HCT116 (cell line): ENCODE measurements at regions not wholly inside any gene's neighbourhood (a gene's known extent, or its start where the extent isn't known, plus 50 kb on each side); places are given as distances from the start of the nearest gene placed in this dataset.

ENCODE experiments used
- ATAC-seq: fragments of 200-7000 bp; cut with Tn5 transposase; 2 replicates; pipeline ENCODE4 v1.9.1; 2020; ENCODE audit warnings: mild to moderate bottlenecking, moderate library complexity
- BruUV-seq: library from RNA; stranded (reverse); fragments of 400-500 nt; replicated peaks from 2 replicates; lab custom pipeline; 2021; lab: Mats Ljungman, UMichigan
- CTCF ChIA-PET: fragments of 300-600 bp; sonication (Branson Sonifier 250); formaldehyde crosslinking; loops from one replicate; lab custom pipeline; 2021; ENCODE audit warnings: antibody characterized with exemption; lab: Charles Lee
- POLR2A ChIA-PET: fragments of 300-600, 350-600 bp; sonication (Branson Sonifier 250); formaldehyde crosslinking; loops from one replicate; lab custom pipeline; 2021; ENCODE audit warnings: antibody characterized with exemption; lab: Charles Lee
- RAD21 ChIA-PET, 2 experiments: fragments of 300-600 bp; sonication (Branson Sonifier 250); formaldehyde crosslinking; loops; one replicate each; lab custom pipeline; 2023; ENCODE audit warnings: low total read pairs in 2 of 2; ENCODE audit not compliant: uncharacterized antibody in 2 of 2, unreplicated experiment in 2 of 2, low non-redundant PET in 1 of 2; lab: Charles Lee
- DNase-seq: peaks from one replicate; pipeline ENCODE4 v3.0.0-alpha.2; 2010; ENCODE audit warnings: low read depth, low spot score
- H2AFZ ChIP-seq: fragments of 200-600 bp; shearing (Covaris generic), sonication (generic); 2 replicates; pipeline ENCODE4 v1.6.1; 2017; ENCODE audit warnings: low read depth, mixed run types, mixed read lengths, antibody characterized with exemption, low read length; ENCODE audit not compliant: poor library complexity, severe bottlenecking
- H3K27ac ChIP-seq: 2 replicates; pipeline ENCODE4 v1.5.1; 2012; ENCODE audit warnings: low read depth, low read length
- H3K27me3 ChIP-seq: fragments of 200-600 bp; sonication (generic); 2 replicates; pipeline ENCODE4 v1.6.1; 2016; ENCODE audit warnings: mixed run types, low read length, mixed read lengths; ENCODE audit not compliant: insufficient read depth
- H3K36me3 ChIP-seq, 2 experiments: fragments of 200-500 bp in 1 of 2; fragments of 200-600 bp in 1 of 2; sonication (Bioruptor generic) in 1 of 2; sonication (generic) in 1 of 2; 2 replicates each; pipeline versions ENCODE4 v1.5.1 to v1.6.1; 2014 to 2016; ENCODE audit warnings: low read length in 2 of 2, inconsistent platforms in 1 of 2, mixed read lengths in 1 of 2, mixed run types in 1 of 2; ENCODE audit not compliant: insufficient read depth in 2 of 2, control insufficient read depth in 1 of 2
- H3K4me1 ChIP-seq, 2 experiments: fragments of 200-600 bp in 1 of 2; sonication (generic) in 1 of 2; 2 replicates each; pipeline versions ENCODE4 v1.5.1 to v1.6.1; 2012 to 2017; ENCODE audit warnings: low read length in 2 of 2, inconsistent platforms in 1 of 2, mild to moderate bottlenecking in 1 of 2, mixed read lengths in 1 of 2, mixed run types in 1 of 2, moderate library complexity in 1 of 2; ENCODE audit not compliant: insufficient read depth in 2 of 2, control insufficient read depth in 1 of 2
- H3K4me2 ChIP-seq: fragments of 200-600 bp; sonication (generic); 2 replicates; pipeline ENCODE4 v1.6.1; 2017; ENCODE audit warnings: mixed run types, low read length, mixed read lengths
- H3K4me3 ChIP-seq, 2 experiments: fragments of 200-600 bp in 1 of 2; sonication (generic) in 1 of 2; replicated peaks in 1 of 2; 2 replicates each; pipeline ENCODE4 v1.5.1; 2011 to 2016; ENCODE audit warnings: low read length in 2 of 2, control low read depth in 1 of 2, low read depth in 1 of 2, mild to moderate bottlenecking in 1 of 2, mixed read lengths in 1 of 2, mixed run types in 1 of 2
- H3K79me2 ChIP-seq: fragments of 200-600 bp; sonication (generic); 2 replicates; pipeline ENCODE4 v1.6.1; 2017; ENCODE audit warnings: mild to moderate bottlenecking, mixed run types, low read length, moderate library complexity, mixed read lengths; ENCODE audit not compliant: insufficient read depth
- H3K9ac ChIP-seq: fragments of 200-600 bp; sonication (generic); 2 replicates; pipeline ENCODE4 v1.6.1; 2016; ENCODE audit warnings: low read length, mixed read lengths
- H3K9me2 ChIP-seq: fragments of 200-600 bp; sonication (generic), shearing (Covaris generic); 2 replicates; pipeline ENCODE4 v1.6.1; 2017; ENCODE audit warnings: mixed run types, mild to moderate bottlenecking, moderate library complexity; ENCODE audit not compliant: insufficient read depth
- H3K9me3 ChIP-seq, 2 experiments: fragments of 200-500 bp in 1 of 2; fragments of 200-600 bp in 1 of 2; sonication (Bioruptor generic) in 1 of 2; sonication (generic) in 1 of 2; 2 replicates each; pipeline ENCODE4 v1.6.1; 2014 to 2017; ENCODE audit warnings: low read length in 2 of 2, mixed read lengths in 2 of 2, inconsistent platforms in 1 of 2, low read depth in 1 of 2, mild to moderate bottlenecking in 1 of 2, mixed run types in 1 of 2, moderate library complexity in 1 of 2; ENCODE audit not compliant: control insufficient read depth in 1 of 2, insufficient read depth in 1 of 2
- H4K20me1 ChIP-seq: fragments of 200-600 bp; sonication (generic), shearing (Covaris generic); 2 replicates; pipeline ENCODE4 v1.6.1; 2017; ENCODE audit warnings: mixed run types, mild to moderate bottlenecking, moderate library complexity; ENCODE audit not compliant: insufficient read depth
- CTCF ChIP-seq, 3 experiments: fragments of 200-600 bp in 1 of 3; sonication (generic) in 1 of 3; IDR thresholded peaks in 2 of 3; conservative IDR thresholded peaks in 1 of 3; 2 replicates each; pipeline ENCODE4 v1.5.1; 2012 to 2017; ENCODE audit warnings: low read depth in 2 of 3, low read length in 2 of 3, antibody characterized with exemption in 1 of 3, borderline replicate concordance in 1 of 3, control low read depth in 1 of 3, mild to moderate bottlenecking in 1 of 3, mixed read lengths in 1 of 3, mixed run types in 1 of 3, moderate library complexity in 1 of 3; ENCODE audit not compliant: insufficient read depth in 1 of 3
- EZH2phosphoT487 ChIP-seq: fragments of 200-600 bp; IDR thresholded peaks from 2 replicates; pipeline ENCODE4 v1.6.1; 2018; ENCODE audit warnings: antibody characterized with exemption, borderline replicate concordance
- MAX ChIP-seq: IDR thresholded peaks from 2 replicates; pipeline ENCODE4 v1.6.1; 2012
- POLR2A ChIP-seq: IDR thresholded peaks from 2 replicates; pipeline ENCODE4 v1.7.0; 2011; ENCODE audit warnings: borderline replicate concordance; ENCODE audit not compliant: insufficient read depth, insufficient read length; ENCODE audit errors: extremely low read depth
- RAD21 ChIP-seq: IDR thresholded peaks from 2 replicates; pipeline ENCODE4 v1.6.1; 2012; ENCODE audit warnings: low read depth, mild to moderate bottlenecking
- YY1 ChIP-seq: IDR thresholded peaks from 2 replicates; pipeline ENCODE4 v1.6.1; 2011; ENCODE audit warnings: low read length, low read depth, moderate library complexity, mild to moderate bottlenecking; ENCODE audit not compliant: insufficient replicate concordance; ENCODE audit errors: extremely low read depth
- ZFX ChIP-seq: fragments of 450-650 bp; IDR thresholded peaks from 2 replicates; pipeline ENCODE4 v1.6.1; 2017
- intact Hi-C: fragments of 100-400 bp; cut with micrococcal nuclease; formaldehyde crosslinking; loops from 2 replicates; pipeline ENCODE4 v1.10.0; 2022

- H3K4me3 ChIP-seq, result no peak overlapping the region
- no TSS peak for BruUV-seq
- ChIA-PET RAD21 (no interaction called here), CTCF (no interaction called here), POLR2A (interaction anchor here (0.7 to 1.4 kb wide), 2 partner anchors 507 to 1138 kb away, joined by 3 to 6 read pairs; partner anchors contain the start of gene CITED2)
- no peaks in the 10 kb centered on the region for H3K9me3 ChIP-seq
- intact Hi-C loops, result loop anchor here (2.0 to 5.0 kb wide), 3 partner anchors 505 to 1681 kb away; no protein-coding TSS in a partner anchor
- peaks cover 14 to 23% of the 10 kb centered on the region in 2 experiments for H3K4me1 ChIP-seq
- H3K36me3 ChIP-seq, result no peaks in the 10 kb centered on the region
- peak overlapping the region; percentile 12; the same call in 1 of the 2 replicates for H3K4me2 ChIP-seq
- H4K20me1 ChIP-seq, result no peaks in the 10 kb centered on the region
- no peaks in the 10 kb centered on the region for H3K9me2 ChIP-seq
- peak; percentile 53 for DNase-seq
- TF ChIP-seq RAD21 (peak; percentile 74), ZFX (no peak), CTCF (IDR thresholded peaks at IDR 0.05 in 2 of 3, conservative IDR thresholded peaks at IDR 0.05 in 1 of 3; ENCODE audit: borderline replicate concordance in 1 of 3, insufficient read depth in 1 of 3, low read depth in 2 of 3, low read length in 2 of 3) (peak; percentile 35 to 74 (median 60); a peak in 5 of 6 replicates)
- ATAC-seq, result peak; percentile 90
- peak overlapping the region; percentile 68 for H2AFZ ChIP-seq
- no peak overlapping the region for H3K9ac ChIP-seq
- no peaks in the 10 kb centered on the region for H3K27me3 ChIP-seq
- H3K79me2 ChIP-seq, result no peaks in the 10 kb centered on the region
- H3K27ac ChIP-seq, result no peak overlapping the region
These were observed 507.3 kb upstream of the CITED2 start for GRCh38 chr6:139881728-139882211.

- no peak for TF ChIP-seq MAX
- TF ChIP-seq EZH2phosphoT487, result no peak
- no peak for TF ChIP-seq CTCF (IDR thresholded peaks at IDR 0.05 in 2 of 3, conservative IDR thresholded peaks at IDR 0.05 in 1 of 3; ENCODE audit: borderline replicate concordance in 1 of 3, insufficient read depth in 1 of 3, low read depth in 2 of 3, low read length in 2 of 3)
- no peak for TF ChIP-seq POLR2A
- no peak for TF ChIP-seq YY1
- Histone ChIP-seq H3K9ac (no peak overlapping the region), H3K9me3 (no peaks in the 10 kb centered on the region), H3K27ac (no peak overlapping the region), H3K4me1 (peaks cover 14 to 23% of the 10 kb centered on the region in 2 experiments), H3K79me2 (no peaks in the 10 kb centered on the region), H2AFZ (peak overlapping the region; percentile 68), H3K27me3 (no peaks in the 10 kb centered on the region), H3K4me2 (no peak overlapping the region), H3K36me3 (no peaks in the 10 kb centered on the region), H4K20me1 (no peaks in the 10 kb centered on the region), H3K9me2 (no peaks in the 10 kb centered on the region), H3K4me3 (no peak overlapping the region)
- ChIA-PET RAD21 (no interaction called here), CTCF (no interaction called here), POLR2A (interaction anchor here (0.7 to 1.4 kb wide), 2 partner anchors 507 to 1138 kb away, joined by 3 to 6 read pairs; partner anchors contain the start of gene CITED2)
- no peak for DNase-seq
- intact Hi-C loops, result loop anchor here (2.0 to 5.0 kb wide), 3 partner anchors 504 to 1682 kb away; no protein-coding TSS in a partner anchor
- no peak for ATAC-seq
- no TSS peak for BruUV-seq
These were observed 506.8 kb upstream of the CITED2 start for GRCh38 chr6:139881236-139881635.
